ENCODE measurements at regions not wholly inside any gene's neighbourhood (a gene's known extent, or its start where the extent isn't known, plus 50 kb on each side); places are given as distances from the start of the nearest gene placed in this dataset.

GRCh38 chr12:115872212-115872611 is 405.3 kb downstream of the MED13L start:
- no peak for TF ChIP-seq RFX5 (IDR thresholded peaks at IDR 0.05; ENCODE audit: low read length)
- no peak for TF ChIP-seq CTCF (IDR thresholded peaks at IDR 0.05)
- no peak for TF ChIP-seq TEAD4 (IDR thresholded peaks at IDR 0.05; ENCODE audit: borderline replicate concordance, insufficient read depth)
- TF ChIP-seq TCF12 (IDR thresholded peaks at IDR 0.05), result no peak
- no peak for TF ChIP-seq EZH2phosphoT487 (IDR thresholded peaks at IDR 0.05; ENCODE audit: borderline replicate concordance, low read depth)
- no peak for TF ChIP-seq ELF1 (IDR thresholded peaks at IDR 0.05)
- no peak for TF ChIP-seq MXI1 (IDR thresholded peaks at IDR 0.05; ENCODE audit: low read depth, low read length)
- no peak for TF ChIP-seq JUND (IDR thresholded peaks at IDR 0.05)
- no peak for TF ChIP-seq MAX (IDR thresholded peaks at IDR 0.05; ENCODE audit: low read depth)
- TF ChIP-seq IRF3 (IDR thresholded peaks at IDR 0.05; ENCODE audit: low read depth, low read length), result no peak

Measured in SK-N-SH (cell line).